ENCODE measurements at regions not wholly inside any gene's neighbourhood (a gene's known extent, or its start where the extent isn't known, plus 50 kb on each side); places are given as distances from the start of the nearest gene placed in this dataset.
"Not testable (repeated sequence)": the region's sequence is repeated elsewhere in the genome, so short reads cannot be mapped to it uniquely, and the experiment has no call there.

DNA sequence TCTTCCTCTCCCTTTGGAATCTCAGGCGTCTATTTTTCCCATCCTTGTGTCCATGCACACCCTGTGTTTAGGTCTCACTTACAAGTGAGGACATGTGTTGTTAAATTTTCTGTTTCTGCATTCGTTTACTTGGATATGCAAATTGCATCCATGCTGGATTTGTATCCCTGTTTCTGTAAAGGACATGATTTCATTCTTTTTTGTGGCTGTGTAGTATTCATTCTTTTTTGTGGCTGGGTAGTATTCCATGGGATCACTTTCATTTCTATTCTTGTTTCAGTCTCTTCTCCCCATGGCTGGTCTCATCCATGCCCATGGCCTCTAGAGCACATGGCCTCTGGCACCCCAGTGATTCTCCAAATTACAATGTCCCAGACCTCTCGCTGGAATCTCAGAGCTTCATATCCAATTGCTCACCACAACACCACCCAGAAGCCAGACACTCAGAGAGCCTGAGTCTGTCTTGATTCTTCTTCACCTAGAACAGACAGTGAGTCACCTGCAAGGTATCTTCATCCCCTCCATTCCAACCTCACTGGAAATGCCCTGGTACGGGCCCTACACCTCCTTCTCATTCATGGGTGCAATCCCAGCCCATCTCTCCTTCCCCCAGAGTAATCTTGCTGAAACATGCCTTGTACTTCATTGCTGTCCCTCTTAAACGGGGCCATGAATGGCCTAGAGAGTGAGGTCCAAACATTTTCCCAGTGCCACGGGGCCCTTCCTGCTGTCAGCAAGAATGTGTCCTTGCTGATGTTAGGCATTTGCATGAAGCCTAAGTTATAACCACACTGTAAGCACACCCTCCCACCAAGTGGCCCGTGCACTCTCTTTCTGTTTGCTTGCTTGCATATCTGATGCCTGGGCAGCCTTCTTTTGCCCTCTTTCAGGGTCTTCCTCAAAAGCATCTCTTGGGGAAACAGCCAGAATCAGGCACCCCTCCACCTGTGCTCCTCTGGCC is 476.2 kb upstream of the TSHZ3 start:
- DNase-seq: no peak

DNA sequence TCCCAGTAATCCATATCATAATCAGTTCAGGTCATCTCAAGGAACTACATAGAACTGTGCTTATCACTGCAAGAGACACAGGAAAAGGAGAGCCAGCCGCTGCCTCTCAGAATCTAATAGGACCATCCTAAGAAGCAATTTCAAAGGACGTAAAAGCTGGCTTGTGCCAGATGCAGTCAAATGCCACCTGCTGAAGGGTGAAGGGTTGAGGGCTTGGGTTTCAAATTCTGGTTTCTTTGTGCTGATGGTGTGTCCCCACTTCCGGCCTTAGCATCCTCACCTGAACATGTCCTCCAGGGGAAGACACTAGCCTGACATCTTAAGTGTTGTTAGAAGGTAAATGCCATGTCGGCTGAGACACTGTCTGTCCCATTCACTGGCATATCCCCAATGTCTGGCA is 477.1 kb upstream of the TSHZ3 start:
- DNase-seq: no peak

DNA sequence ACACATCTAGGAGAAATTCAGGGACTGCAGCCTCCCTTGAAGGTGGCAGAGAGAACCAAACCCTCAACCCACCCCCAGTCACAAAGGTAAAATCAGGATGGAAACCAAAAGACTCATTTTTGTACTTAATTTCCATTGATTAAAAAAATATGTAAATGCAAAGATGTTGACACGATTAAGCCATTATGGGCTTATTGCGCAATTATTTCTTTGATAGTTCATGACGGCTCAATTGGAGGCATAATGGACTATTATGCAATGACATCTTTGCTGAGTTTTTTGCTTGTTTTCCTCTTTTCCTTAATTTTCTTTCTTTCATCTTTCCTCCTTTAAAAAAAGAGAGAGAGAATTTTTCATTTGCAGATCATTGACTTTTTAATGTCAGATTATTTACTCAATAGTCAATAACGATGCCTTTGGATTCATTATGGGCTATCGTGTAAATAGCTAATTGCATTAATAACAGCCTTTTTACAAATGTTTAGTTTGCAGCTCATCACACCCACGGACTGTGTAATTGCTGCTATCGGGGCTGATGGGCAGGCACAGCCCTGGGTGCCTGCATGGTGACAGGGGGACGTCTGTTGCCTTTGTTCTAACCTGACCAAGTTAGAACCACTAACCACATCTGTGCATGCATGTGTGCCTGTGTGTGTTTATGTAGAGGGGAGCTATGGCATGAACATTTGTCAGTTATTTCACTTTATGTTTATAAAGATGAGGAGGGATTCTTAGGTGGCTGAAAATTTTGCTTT is 482.4 kb upstream of the TSHZ3 start:
- no peak for DNase-seq

DNA sequence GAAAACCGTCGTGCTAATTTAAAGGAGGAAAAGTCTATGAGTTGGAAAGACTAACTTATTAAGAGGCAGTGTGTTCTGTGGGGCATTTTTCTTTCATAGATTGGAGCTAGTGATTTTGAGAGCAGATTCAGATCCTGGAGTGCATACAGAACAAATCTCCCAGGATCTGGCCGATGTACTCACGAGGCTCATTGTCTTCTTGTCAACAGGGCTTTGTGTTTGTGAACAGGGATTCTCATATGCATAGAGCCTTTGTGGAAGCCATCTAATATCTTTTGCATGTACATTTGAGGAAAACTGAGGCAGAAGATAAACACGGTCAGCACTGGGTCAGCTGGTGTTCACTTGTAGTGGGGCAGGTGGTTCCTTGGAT is 482.9 kb upstream of the TSHZ3 start:
- DNase-seq: no peak

DNA sequence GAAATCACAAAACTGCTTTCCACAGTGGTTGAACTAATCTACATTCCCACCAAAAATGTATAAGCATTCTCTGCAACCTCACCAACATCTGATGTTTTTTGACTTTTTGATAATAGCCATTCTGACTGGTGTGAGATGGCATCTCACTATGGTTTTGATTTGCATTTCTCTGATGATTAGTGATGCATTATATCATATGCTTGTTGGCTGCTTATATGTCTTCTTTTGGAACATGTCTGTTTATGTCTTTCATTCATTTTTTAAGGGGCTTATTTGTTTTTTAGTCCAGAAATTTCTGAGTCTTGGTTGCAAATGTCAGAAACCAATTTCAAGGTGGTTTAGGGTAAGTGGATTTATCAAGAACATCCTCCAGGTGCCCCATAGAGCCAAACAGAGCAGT is 484.8 kb upstream of the TSHZ3 start:
- DNase-seq: no peak

DNA sequence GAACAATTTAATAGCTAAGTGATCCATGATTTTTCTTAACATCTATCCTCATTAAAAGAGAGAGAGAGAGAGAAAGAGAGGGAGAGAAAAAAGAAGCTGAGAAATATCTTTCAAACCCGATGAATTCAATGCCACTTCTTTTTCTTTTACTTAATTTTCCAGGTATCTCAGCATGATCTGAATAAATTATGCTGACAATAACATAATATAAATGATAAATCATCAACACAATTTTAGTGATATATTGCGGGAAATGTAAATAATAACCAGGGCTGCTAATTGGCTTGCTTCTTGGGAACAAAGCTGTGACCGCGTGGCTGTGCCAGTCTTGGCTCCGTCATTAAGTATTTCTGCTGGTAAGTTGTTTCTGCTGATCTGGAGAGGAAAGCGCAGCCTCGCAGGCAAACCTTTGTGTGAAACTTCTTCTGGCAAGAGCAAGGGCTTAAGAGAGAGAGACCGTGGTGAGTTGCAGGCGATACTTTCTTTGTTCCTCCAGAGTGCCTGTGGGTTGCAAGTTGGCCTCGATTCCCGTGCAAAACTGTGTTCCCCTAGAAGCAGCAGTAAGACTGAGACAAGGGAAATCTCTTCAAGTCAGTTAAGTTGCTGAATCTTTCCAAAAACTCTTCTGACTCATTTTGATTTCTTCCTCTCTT is 489.1 kb upstream of the TSHZ3 start:
- no peak for DNase-seq

DNA sequence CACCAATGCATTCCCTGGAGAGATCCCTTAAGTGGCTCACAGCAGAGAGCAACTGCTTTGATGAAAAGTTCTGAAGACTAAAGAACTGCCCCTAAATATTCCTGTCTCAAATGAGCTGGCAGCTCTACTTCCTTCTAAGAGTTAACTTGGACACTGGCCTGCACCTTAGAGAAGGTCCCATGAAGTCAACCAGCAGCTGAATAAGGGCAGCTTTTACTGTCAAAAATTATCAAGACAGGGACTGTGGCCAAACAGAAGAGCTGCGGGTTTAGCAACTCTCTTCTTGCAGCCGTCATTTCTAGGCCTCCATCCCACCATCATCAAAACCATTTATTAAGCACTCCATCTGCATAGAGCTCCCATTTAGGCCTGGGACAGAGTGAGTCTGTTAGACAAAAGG is 491.1 kb upstream of the TSHZ3 start:
- no peak for DNase-seq

DNA sequence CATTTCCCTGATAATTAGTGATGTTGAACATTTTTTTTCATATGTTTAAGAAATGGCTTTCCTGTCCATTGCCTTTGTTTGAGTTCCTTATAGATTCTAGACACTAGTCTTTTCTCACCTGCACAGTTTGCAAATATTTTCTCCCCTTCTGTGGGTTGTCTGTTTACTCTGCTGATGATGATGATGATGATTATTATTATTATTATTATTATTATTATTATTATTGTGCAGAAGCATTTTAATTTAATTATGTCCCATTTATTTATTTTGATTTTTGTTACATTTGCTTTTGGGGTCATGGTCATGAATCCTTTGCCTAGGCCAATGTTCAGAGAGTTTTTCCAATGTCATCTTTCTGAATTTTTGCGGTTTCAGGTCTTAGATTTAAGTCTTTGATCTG is 492.5 kb upstream of the TSHZ3 start:
- DNase-seq: no peak

DNA sequence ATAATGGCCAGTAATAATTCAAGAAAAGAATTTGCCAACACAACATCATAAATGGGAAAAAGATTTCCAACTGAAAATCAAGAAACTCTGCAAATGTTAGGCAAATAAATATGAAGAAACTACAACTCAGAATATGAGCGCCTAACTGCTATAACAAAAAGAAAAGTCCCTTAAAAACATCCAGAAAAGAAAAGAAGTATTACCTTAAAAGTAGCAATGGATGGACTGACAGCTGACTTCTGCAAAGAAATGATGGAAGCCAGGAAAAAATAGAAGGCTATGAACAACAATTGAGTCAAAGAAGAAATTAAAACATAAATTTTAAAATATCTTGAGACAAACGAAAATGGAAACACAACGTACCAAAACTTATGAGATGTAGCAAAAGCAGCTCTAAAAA is 482.3 kb upstream of the ZNF507 start:
- no peak for DNase-seq

DNA sequence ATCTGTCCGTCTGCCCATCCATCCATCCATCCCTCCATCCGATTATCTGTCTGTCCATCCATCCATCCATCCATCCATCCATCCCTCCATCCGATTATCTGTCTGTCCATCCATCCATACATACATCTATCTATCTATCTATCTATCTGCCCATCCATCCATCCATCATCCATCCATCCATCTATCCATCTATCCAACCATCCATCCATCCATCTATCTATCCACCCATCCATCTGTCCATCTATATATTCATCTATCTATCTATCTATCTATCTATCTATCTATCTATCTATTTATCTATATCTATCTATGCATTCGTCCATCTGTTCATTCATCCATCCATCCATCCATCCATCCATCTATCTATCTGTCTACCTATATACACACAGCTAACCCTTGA is 471.1 kb upstream of the ZNF507 start:
- no peak for DNase-seq

DNA sequence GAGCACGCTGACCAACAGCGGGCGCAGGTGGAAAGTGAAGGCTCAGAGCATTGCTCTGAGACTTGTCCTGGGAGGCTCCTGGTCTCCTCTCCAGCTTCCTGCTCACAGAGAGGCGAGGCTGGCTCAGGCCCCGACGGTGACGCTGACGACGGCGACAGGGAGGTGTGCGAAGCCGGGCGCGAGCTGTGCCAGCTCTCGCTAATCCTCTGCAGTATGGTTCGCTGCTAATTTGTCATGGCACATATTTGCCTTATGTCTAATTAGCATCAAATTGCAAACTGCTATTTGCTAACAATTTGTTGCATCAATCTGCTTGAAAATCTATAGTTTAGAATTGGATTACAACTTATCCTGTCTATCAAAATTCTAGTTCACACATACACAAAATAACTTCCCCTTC is 469.8 kb upstream of the ZNF507 start:
- no peak for DNase-seq

DNA sequence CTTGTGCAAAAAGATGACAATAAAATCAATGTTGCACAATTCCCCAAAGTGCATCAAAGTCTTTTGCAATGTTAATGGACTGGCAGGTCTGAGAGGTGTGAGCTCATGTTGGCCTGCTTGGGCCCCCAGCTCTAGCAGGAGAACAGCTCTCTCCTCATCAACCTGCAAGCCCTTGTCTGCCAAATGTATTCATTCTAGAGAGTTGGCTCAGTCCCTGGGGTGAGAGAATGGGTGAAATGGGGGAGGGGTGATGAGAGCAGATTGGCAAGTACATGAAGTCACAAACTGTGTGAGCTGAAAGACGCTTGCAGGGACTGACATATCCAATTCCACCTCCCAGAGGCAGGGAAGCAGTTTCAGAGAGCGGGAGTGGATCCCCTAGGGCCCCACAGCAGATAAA is 465.1 kb upstream of the ZNF507 start:
- no peak for DNase-seq

DNA sequence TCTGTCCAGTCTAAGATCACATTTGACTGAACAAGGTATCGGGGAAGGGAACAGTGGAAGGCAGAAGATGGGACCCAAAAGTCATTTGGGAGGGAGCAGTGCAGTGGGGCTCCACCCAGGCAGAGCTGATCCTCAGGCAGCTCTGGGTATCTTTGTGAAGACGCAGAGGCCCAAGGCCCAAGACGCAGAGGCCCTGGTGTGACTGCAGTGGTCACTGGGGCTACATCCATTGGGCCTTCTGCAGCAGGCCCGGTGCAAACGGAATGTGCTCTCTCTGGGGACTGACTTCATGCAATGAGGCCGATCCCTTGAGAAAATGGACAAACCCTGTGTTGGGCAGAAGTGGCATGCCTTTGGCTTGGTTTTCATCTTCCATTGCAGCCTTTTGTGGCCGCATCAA is 463.4 kb upstream of the ZNF507 start:
- no peak for DNase-seq

DNA sequence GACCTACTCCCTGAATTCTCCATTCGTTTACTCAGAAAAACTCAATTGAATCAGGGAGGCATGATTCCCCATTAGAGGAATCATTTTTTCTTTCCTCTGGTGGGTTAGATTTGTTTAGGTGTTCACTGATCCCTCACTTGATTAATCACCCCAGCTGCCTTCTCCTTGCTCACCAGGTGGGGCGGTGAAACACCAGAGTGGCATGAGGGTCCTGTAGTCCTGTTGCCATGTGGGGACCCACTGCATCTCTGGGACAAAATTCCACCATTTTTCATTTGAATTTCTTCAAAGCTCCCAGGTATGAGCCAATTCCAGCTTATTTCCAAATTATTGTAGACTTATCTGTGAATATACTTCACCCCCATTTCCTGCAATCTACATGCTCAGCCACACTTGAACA is 462.7 kb upstream of the ZNF507 start:
- no peak for DNase-seq

DNA sequence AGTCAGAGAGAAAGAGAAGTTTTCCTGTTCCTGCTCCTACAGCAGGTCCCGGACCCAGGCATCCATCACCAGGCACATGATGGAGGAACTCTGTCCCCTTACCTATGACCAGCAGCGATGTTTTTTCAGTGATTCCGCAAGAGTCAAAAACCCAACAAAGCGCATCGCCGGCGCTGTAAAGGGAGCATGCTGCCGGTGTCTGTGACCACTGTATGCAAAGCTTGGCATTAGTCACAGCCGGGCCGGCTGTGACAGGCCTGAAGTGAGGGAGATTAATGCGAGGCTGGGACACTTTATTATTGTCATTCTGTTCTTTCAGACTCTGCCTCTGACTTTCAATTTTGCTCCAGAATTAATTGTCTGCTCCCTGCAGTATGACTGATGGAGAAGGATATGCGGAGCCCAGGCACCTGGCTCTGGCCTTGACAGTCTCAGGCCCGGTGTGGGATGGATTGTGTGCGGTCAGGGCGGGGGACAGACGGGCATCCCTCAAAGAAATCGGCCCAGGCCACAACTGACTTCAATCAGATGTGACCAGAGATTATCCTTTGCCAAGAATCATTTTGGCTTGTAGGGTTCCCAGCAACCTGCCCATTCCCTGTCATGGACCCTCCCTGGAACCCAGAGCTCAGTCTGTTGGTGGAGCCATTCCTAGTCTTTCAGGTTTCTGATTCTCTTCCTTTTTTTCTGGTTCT is 462.0 kb upstream of the ZNF507 start:
- DNase-seq: no peak

DNA sequence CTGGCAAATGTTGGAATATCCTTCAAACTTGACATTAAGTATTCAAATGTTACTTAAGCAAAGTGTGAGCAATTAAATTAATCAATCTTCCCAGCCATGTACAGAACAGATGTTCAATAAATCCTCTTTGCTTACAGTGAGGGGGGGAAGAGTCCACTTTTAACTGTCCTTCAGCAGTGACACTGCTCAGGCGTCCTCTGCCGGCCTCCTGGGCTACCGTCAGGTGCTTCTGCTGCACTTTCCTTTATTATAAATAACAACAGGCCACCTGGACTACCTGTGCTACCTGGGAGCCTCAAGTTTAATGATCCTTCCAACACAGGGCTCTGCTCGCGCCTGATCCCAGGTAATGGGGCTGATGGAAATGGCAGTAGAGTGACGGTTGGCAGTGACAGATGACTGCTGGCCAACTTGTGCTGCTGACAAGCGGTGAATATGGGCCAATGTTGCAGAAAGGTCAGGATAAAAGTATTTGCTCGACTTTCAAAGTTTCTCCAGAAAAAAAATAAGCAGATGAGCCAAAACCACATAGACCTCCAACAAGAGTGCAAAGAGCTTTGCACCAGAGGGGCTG is 460.0 kb upstream of the ZNF507 start:
- no peak for DNase-seq

DNA sequence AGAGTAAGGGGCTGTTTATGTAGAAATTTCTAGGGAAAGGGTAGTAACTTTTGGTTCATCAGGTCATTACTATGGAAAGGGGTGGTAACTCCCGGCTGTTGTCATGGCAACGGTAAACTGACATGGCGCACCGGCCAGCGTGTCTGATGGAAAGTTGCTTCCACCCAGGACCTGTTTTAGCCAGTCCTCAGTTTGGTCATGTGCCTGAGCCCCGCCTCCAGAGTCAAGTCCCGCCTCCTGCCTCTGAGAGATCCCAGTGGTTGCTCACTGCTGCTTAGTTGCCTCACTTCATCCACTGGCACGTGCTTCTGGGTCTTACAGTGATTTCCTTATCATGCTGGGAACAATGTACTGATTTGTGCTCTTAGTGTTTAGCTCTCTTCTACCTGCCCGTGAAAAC is 455.2 kb upstream of the ZNF507 start:
- no peak for DNase-seq

DNA sequence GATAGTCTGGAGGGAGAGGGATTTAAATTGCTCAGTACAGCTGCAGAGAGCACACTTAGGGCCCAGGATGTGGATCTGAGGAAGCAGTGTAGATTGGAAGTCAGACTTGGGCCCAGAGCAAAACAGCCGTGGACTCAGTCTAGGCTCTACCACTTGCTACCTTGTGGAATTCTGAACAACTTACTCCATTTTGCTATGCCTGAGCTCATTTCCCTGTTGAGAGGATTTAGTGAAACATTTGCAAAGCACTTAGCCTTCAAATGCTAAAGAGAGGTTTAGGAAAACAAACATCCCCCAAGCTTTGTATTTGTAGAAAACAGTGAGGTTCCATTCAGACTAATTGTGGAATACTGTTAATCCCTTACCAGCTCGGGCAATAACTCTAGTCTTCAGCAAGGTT is 453.4 kb upstream of the ZNF507 start:
- DNase-seq: no peak

DNA sequence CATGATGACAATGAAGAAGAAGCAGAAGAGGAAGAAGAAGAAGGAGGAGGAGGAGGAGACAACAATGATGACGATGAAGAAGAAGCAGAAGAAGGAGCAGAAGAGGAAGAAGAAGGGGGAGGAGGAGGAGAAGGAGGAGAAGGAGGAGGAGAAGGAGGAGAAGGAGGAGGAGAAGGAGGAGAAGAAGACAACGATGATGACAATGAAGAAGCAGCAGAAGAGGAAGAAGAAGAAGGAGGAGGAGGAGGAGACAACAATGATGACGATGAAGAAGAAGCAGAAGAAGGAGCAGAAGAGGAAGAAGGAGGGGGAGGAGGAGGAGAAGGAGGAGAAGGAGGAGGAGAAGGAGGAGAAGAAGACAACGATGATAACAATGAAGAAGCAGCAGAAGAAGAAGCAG is 451.9 kb upstream of the ZNF507 start:
- not testable (repeated sequence) for DNase-seq

DNA sequence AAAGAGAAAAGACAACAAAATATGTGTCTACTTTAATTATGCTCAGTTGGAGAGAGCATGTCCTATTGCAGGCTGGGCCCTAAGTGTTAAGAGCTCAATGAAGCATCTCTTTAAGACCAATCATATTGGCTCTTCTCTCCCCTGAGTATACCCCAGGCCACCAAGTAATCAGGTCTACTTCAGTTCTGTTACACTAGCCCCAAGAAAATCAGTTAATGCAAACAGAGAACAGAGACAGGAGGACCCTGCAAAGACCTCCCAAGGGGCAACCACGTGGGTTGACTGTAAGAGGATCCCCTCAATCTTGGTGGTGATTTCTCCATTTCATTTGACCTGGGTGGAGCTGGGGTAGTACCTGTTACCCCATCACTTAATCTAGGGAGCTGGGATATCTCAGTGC is 451.0 kb upstream of the ZNF507 start:
- no peak for DNase-seq

DNA sequence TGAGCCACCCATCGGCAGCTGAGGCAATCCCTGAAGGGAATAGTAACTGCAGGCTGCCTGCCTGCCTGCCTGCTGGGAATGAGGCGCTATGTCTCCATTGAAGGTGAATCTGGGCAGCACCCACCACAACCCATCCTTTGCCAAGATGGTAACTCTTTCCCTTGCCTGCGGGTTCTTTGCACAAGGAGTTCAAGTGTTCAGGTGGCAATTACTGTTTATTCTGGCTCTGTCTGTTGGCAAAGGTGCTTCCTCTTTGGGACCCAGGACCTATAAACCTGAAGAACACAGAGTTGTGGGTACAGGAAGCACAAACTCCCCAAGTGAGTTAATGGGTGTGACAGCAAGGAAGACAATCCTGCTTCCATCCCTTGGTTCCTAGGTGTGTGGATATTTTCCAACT is 448.1 kb upstream of the ZNF507 start:
- DNase-seq: no peak

DNA sequence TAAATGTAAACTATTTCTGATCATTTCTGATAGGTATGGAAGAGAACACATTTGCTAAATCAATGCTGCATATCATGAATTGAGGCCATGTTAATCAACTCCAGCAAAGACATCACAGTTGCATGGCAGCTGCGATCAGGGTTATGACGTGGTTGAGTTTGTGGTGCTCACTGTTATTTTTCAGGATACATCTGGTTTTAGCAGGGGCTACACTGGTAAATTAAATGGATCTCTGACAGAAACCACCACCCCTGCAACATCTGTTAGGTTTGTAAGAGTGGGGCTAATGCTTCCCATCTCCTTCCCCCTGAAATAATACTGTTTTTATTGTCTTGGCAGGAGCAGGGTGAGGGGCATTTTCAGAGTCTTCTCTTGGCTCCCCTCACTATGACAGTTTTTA is 444.4 kb upstream of the ZNF507 start:
- DNase-seq: no peak

DNA sequence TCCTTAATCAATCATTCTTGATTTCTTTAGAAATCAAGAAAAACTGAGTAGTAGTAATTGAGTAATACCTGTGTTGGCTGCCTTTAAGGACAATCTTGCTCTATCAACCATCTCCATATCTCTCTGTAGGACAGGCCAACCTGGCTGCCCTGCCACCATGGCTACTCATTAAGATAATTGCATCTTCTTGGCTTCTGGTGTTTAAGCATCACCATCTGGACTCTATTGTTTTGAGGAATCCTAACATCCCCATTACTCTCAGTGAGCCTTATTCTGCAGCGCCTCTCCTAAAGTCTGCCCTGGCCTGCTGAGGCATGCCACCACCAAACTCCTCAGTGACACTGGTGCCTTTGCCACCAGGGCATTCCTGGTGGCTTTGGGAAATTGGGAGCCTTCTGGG is 442.6 kb upstream of the ZNF507 start:
- DNase-seq: no peak

Measured in stimulated activated CD4-positive, alpha-beta T cell treated with anti-CD3 and anti-CD28 coated beads, Interleukin-15, amount 100 ng/mL, for 24 hours (primary cell).